GM12892 (cell line): ENCODE measurements at regions not wholly inside any gene's neighbourhood (a gene's known extent, or its start where the extent isn't known, plus 50 kb on each side); places are given as distances from the start of the nearest gene placed in this dataset.

Source experiments
- POLR2A ChIP-seq: IDR thresholded peaks from 2 replicates; pipeline ENCODE4 v1.6.1; 2011; ENCODE audit warnings: low read depth, low read length, control low read depth
- POLR2AphosphoS5 ChIP-seq: IDR thresholded peaks from 2 replicates; pipeline ENCODE4 v1.6.1; 2011; ENCODE audit warnings: low read depth, low read length, control low read depth
- TAF1 ChIP-seq: IDR thresholded peaks from 2 replicates; pipeline ENCODE4 v1.6.1; 2011; ENCODE audit warnings: low read depth, mild to moderate bottlenecking, control low read depth, low read length, borderline replicate concordance

- no peak for TF ChIP-seq POLR2A
- no peak for TF ChIP-seq TAF1
- no peak for TF ChIP-seq POLR2AphosphoS5
Observed at GRCh38 chr16:51008607-51009006, 142.5 kb downstream of the SALL1 start.
